K562 (cell line): ENCODE measurements at regions not wholly inside any gene's neighbourhood (a gene's known extent, or its start where the extent isn't known, plus 50 kb on each side); places are given as distances from the start of the nearest gene placed in this dataset.

ENCODE experiments used
- ATAC-seq: fragments of 200-7000 bp; cut with Tn5 transposase; 3 replicates; pipeline ENCODE4 v1.9.1; 2020; ENCODE audit warnings: moderate library complexity
- BruUV-seq: library from RNA; stranded (reverse); fragments of 400-500 nt; replicated peaks from 2 replicates; lab custom pipeline; 2021; lab: Mats Ljungman, UMichigan
- CTCF ChIA-PET: fragments of 300-600 bp; formaldehyde crosslinking; extraction: SDS; loops from one replicate; lab custom pipeline; 2021; ENCODE audit warnings: low intra/inter-chr PET ratio; lab: Yijun Ruan, JAX
- POLR2A ChIA-PET: fragments of 300-600, 350-650 bp; sonication (Branson Sonifier 250); formaldehyde crosslinking; extraction: SDS; loops from one replicate; lab custom pipeline; 2021; ENCODE audit warnings: antibody characterized with exemption, inconsistent platforms; lab: Yijun Ruan, JAX
- DNase-seq, 4 experiments: peaks; one replicate each; pipeline versions ENCODE4 v3.0.0 to v3.0.0-alpha.2; 2011 to 2018; ENCODE audit warnings: low spot score in 3 of 4, mixed read lengths in 3 of 4; ENCODE audit errors: extremely low read depth in 1 of 4
- FAIRE-seq: peaks from 2 replicates; lab custom pipeline; 2011; peaks lifted over from hg19 to GRCh38; lab: Jason Lieb, UNC
- H2AFZ ChIP-seq: 2 replicates; pipeline ENCODE4 v1.6.0; 2011; ENCODE audit warnings: low read depth, low read length, control low read depth, inconsistent platforms
- H3K27ac ChIP-seq: fragments of 200-600 bp; 3 replicates; pipeline ENCODE4 v1.8.0; 2011; ENCODE audit warnings: low read depth, mild to moderate bottlenecking, control low read depth, inconsistent platforms, low read length, moderate library complexity, mixed read lengths; ENCODE audit errors: extremely low read depth
- H3K27me3 ChIP-seq, 2 experiments: fragments of 300-600 bp in 1 of 2; 2 replicates in 1 of 2; 3 replicates in 1 of 2; pipeline versions ENCODE4 v1.6.0 to v1.8.0; 2011; ENCODE audit warnings: inconsistent platforms in 2 of 2, low read length in 2 of 2, mild to moderate bottlenecking in 1 of 2, mixed read lengths in 1 of 2, moderate library complexity in 1 of 2; ENCODE audit not compliant: control insufficient read depth in 2 of 2, insufficient read depth in 2 of 2
- H3K36me3 ChIP-seq: fragments of 300-600 bp; 3 replicates; pipeline ENCODE4 v1.8.0; 2011; ENCODE audit warnings: mild to moderate bottlenecking, low read length, inconsistent platforms; ENCODE audit not compliant: control insufficient read depth, insufficient read depth
- H3K4me1 ChIP-seq, 2 experiments: fragments of 200-600 bp in 1 of 2; replicated peaks in 1 of 2; 2 replicates in 1 of 2; 3 replicates in 1 of 2; pipeline versions ENCODE4 v1.5.1 to v1.8.0; 2011; ENCODE audit warnings: inconsistent platforms in 2 of 2, low read length in 2 of 2, mild to moderate bottlenecking in 1 of 2, mixed read lengths in 1 of 2, moderate library complexity in 1 of 2; ENCODE audit not compliant: control insufficient read depth in 2 of 2, insufficient read depth in 2 of 2
- H3K4me2 ChIP-seq: 2 replicates; pipeline ENCODE4 v1.6.1; 2011; ENCODE audit warnings: low read length, control low read depth, inconsistent platforms, mixed read lengths; ENCODE audit not compliant: insufficient read depth
- H3K4me3 ChIP-seq: fragments of 200-600 bp; sonication (generic), shearing (Covaris generic); 2 replicates; pipeline ENCODE4 v1.5.1; 2016; ENCODE audit warnings: control low read depth, inconsistent platforms
- H3K79me2 ChIP-seq: fragments of 200-600 bp; 3 replicates; pipeline ENCODE4 v1.8.0; 2011; ENCODE audit warnings: low read length, inconsistent platforms; ENCODE audit not compliant: control insufficient read depth, insufficient read depth
- H3K9ac ChIP-seq, 2 experiments: 2 replicates each; pipeline versions ENCODE4 v1.6.0 to v1.6.1; 2011; ENCODE audit warnings: low read depth in 2 of 2, low read length in 2 of 2, control low read depth in 1 of 2, inconsistent platforms in 1 of 2, mild to moderate bottlenecking in 1 of 2, mixed read lengths in 1 of 2; ENCODE audit not compliant: insufficient read depth in 1 of 2
- H3K9me1 ChIP-seq: one replicate; pipeline ENCODE4 v1.6.0; 2011; ENCODE audit warnings: inconsistent platforms, mild to moderate bottlenecking, low read length, moderate library complexity; ENCODE audit not compliant: control insufficient read depth, insufficient read depth
- H3K9me3 ChIP-seq: replicated peaks from 2 replicates; pipeline ENCODE4 v1.5.1; 2011; ENCODE audit warnings: low read depth, low read length, inconsistent platforms; ENCODE audit not compliant: control insufficient read depth, insufficient read depth
- H4K20me1 ChIP-seq: replicated peaks from 2 replicates; pipeline ENCODE4 v1.6.1; 2011; ENCODE audit warnings: low read length, inconsistent platforms, mixed read lengths; ENCODE audit not compliant: control insufficient read depth, insufficient read depth
- CBFA2T3 ChIP-seq: fragments of 450-650 bp; IDR thresholded peaks from 2 replicates; pipeline ENCODE4 v1.6.1; 2017
- JUNB ChIP-seq: fragments of 450-650 bp; formaldehyde crosslinking; conservative IDR thresholded peaks from 2 replicates; pipeline ENCODE4 v1.4.0; 2020; ENCODE audit warnings: mild to moderate bottlenecking
- KAT2B ChIP-seq: IDR thresholded peaks from one replicate; pipeline ENCODE4 v1.6.1; 2012; ENCODE audit warnings: low read depth, mild to moderate bottlenecking, control low read depth, inconsistent platforms, low read length, moderate library complexity
- MAZ ChIP-seq, 2 experiments: fragments of 450-650 bp in 1 of 2; sonication (generic) in 1 of 2; formaldehyde crosslinking; IDR thresholded peaks in 1 of 2; conservative IDR thresholded peaks in 1 of 2; 2 replicates each; pipeline versions ENCODE4 v1.4.0 to v1.5.0; 2020; ENCODE audit warnings: mild to moderate bottlenecking in 1 of 2, missing genetic modification reagents in 1 of 2
- MLLT1 ChIP-seq, 2 experiments: fragments of 450-650 bp; IDR thresholded peaks; 2 replicates each; pipeline ENCODE4 v1.6.1; 2016
- PTRF ChIP-seq: fragments of 450-650 bp; IDR thresholded peaks from 2 replicates; pipeline ENCODE4 v1.6.1; 2016; ENCODE audit warnings: mild to moderate bottlenecking, missing genetic modification characterization, missing compliant biosample characterization
- TBP ChIP-seq: optimal IDR thresholded peaks from 2 replicates; pipeline ENCODE3; 2011; ENCODE audit warnings: low read depth, low read length, improper control_type of control experiment
- ZKSCAN8 ChIP-seq: fragments of 200-800 bp; sonication (Bioruptor generic); IDR thresholded peaks from 2 replicates; pipeline ENCODE4 v1.6.1; 2016; ENCODE audit warnings: missing genetic modification characterization, missing compliant biosample characterization
- ZNF277 ChIP-seq: fragments of 250-450 bp; sonication (Bioruptor Pico); IDR thresholded peaks from 2 replicates; pipeline ENCODE4 v1.8.0; 2022; ENCODE audit warnings: inconsistent platforms, mild to moderate bottlenecking, moderate library complexity, borderline replicate concordance
- ZNF785 ChIP-seq: fragments of 250-450 bp; sonication (Bioruptor Pico); IDR thresholded peaks from 2 replicates; pipeline ENCODE4 v1.4.0; 2020; ENCODE audit warnings: mild to moderate bottlenecking
- WGBS: fragments of 100-300 bp; shearing (Covaris generic); methylation state at CpG from one replicate; pipeline ENCODE4 v1.1.6; 2016; ENCODE audit warnings: low coverage, mixed read lengths; ENCODE audit not compliant: insufficient coverage; ENCODE audit errors: missing lambda C conversion rate; 5-methylcytosine and 5-hydroxymethylcytosine counted together
- in situ Hi-C: fragments of 300-500 bp; cut with MboI; formaldehyde crosslinking; loops from 4 replicates; pipeline ENCODE4 v1.15.0; 2018; ENCODE audit warnings: inconsistent platforms, mixed read lengths
- intact Hi-C: fragments of 100-400 bp; cut with micrococcal nuclease; formaldehyde crosslinking; loops from 2 replicates; pipeline ENCODE4 v1.14.2; 2022
- TF ChIP-seq, protein P1 (sequence below): fragments of 450-650 bp; IDR thresholded peaks from 2 replicates; pipeline ENCODE4 v1.6.1; 2017; ENCODE audit warnings: antibody characterized with exemption, mild to moderate bottlenecking
- TF ChIP-seq, protein P2 (sequence below): fragments of 250-450 bp; sonication (Bioruptor Pico); IDR thresholded peaks from 2 replicates; pipeline ENCODE4 v1.4.0; 2020

DNA sequence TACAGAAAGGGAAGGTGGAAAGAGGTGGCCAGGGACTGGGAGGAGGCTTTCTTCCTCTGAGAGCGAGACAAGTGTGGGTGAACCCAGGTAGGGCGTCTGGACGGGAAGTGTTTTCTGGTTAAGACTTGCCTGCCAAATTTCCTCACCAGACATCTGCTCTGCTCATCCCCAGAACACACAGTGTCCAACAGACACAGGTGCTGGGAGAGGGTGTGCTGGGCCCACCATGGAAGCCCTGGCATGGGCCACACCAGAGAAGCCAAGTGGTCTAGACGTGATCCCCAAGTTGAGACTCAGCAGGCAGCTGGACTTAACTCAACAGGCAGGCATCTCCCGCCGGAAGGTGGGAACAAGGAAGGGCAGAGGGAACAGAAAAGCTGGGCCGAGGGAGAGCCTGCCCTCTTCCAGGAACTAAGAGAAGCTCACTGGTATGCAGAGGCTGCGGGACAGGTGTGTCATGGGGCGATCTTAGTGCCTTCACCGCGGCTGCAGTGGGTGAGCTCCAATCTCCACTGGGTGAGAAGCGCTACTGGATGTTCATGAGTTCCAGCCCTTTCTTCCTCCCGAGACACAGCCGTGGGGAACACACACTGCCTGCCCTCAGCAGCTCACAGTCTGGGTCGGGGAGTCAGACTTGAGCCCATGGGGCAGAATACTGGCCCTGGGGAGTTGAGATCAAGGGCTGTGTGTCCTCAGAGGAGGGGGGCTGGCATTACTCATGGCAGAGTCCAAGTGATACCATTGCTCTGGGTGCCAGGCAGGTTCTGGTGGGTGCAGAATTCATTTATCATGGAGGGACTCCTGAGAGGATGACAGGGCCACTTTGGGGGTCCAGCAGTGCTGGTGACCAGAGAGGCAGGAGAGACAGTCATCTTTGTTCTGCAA, 110.2 kb downstream of the CPZ start:
- Histone ChIP-seq H3K27ac (no peak overlapping the region), H4K20me1 (no peaks in the 10 kb centered on the region; the same call in 1 of the 2 replicates), H3K4me2 (no peak overlapping the region), H3K79me2 (no peaks in the 10 kb centered on the region), H2AFZ (no peak overlapping the region), H3K27me3 (peaks cover 9 to 71% of the 10 kb centered on the region in 2 experiments; a peak in 3 of 5 replicates), H3K9ac (no peak overlapping the region), H3K4me1 (peaks cover 0 to 3% of the 10 kb centered on the region in 2 experiments; a peak in 1 of 5 replicates), H3K36me3 (no peaks in the 10 kb centered on the region), H3K9me3 (no peaks in the 10 kb centered on the region), H3K9me1 (no peaks in the 10 kb centered on the region), H3K4me3 (no peak overlapping the region)
- FAIRE-seq (no peak), ATAC-seq (no peak), DNase-seq (no peak)
- in situ Hi-C loops: no loop called here
- BruUV-seq: no TSS peak
- 3% methylated on average over 14 of the region's 15 CpGs for WGBS
- intact Hi-C loops: no loop called here
- CTCF ChIA-PET: no interaction called here
- POLR2A ChIA-PET: interaction anchor here (0.6 to 1.0 kb wide), 3 partner anchors 15 to 1471 kb away, joined by 3 to 4 read pairs (median 3); no protein-coding TSS in a partner anchor
- TF ChIP-seq MLLT1 (IDR thresholded peaks at IDR 0.05) (no peak), ZNF785 (CRISPR knock-in tag) (no peak), PTRF (tag) (no peak), CBFA2T3 (no peak), ZNF277 (CRISPR knock-in tag) (no peak), ZKSCAN8 (CRISPR knock-in tag) (no peak), TBP (no peak), MAZ (CRISPR knock-in tag; conservative IDR thresholded peaks at IDR 0.05 in 1 of 2, IDR thresholded peaks at IDR 0.05 in 1 of 2) (no peak), KAT2B (no peak), JUNB (no peak)
- TF ChIP-seq, protein P1, sequence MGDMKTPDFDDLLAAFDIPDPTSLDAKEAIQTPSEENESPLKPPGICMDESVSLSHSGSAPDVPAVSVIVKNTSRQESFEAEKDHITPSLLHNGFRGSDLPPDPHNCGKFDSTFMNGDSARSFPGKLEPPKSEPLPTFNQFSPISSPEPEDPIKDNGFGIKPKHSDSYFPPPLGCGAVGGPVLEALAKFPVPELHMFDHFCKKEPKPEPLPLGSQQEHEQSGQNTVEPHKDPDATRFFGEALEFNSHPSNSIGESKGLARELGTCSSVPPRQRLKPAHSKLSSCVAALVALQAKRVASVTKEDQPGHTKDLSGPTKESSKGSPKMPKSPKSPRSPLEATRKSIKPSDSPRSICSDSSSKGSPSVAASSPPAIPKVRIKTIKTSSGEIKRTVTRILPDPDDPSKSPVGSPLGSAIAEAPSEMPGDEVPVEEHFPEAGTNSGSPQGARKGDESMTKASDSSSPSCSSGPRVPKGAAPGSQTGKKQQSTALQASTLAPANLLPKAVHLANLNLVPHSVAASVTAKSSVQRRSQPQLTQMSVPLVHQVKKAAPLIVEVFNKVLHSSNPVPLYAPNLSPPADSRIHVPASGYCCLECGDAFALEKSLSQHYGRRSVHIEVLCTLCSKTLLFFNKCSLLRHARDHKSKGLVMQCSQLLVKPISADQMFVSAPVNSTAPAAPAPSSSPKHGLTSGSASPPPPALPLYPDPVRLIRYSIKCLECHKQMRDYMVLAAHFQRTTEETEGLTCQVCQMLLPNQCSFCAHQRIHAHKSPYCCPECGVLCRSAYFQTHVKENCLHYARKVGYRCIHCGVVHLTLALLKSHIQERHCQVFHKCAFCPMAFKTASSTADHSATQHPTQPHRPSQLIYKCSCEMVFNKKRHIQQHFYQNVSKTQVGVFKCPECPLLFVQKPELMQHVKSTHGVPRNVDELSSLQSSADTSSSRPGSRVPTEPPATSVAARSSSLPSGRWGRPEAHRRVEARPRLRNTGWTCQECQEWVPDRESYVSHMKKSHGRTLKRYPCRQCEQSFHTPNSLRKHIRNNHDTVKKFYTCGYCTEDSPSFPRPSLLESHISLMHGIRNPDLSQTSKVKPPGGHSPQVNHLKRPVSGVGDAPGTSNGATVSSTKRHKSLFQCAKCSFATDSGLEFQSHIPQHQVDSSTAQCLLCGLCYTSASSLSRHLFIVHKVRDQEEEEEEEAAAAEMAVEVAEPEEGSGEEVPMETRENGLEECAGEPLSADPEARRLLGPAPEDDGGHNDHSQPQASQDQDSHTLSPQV: no peak
- TF ChIP-seq, protein P2, sequence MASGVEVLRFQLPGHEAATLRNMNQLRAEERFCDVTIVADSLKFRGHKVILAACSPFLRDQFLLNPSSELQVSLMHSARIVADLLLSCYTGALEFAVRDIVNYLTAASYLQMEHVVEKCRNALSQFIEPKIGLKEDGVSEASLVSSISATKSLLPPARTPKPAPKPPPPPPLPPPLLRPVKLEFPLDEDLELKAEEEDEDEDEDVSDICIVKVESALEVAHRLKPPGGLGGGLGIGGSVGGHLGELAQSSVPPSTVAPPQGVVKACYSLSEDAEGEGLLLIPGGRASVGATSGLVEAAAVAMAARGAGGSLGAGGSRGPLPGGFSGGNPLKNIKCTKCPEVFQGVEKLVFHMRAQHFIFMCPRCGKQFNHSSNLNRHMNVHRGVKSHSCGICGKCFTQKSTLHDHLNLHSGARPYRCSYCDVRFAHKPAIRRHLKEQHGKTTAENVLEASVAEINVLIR: no peak
